IMR-90 (cell line): ENCODE measurements at regions not wholly inside any gene's neighbourhood (a gene's known extent, or its start where the extent isn't known, plus 50 kb on each side); places are given as distances from the start of the nearest gene placed in this dataset.

Experiments used
- ATAC-seq: fragments of 200-7000 bp; cut with Tn5 transposase; 2 replicates; pipeline ENCODE4 v1.9.1; 2020; ENCODE audit warnings: low read depth, mild to moderate bottlenecking, moderate library complexity
- BruUV-seq: library from RNA; stranded (reverse); fragments of 400-500 nt; replicated peaks from 2 replicates; lab custom pipeline; 2021; lab: Mats Ljungman, UMichigan
- CTCF ChIA-PET: fragments of 300-600 bp; formaldehyde crosslinking; extraction: SDS; loops from one replicate; lab custom pipeline; 2021; ENCODE audit warnings: antibody characterized with exemption; lab: Yijun Ruan, JAX
- POLR2A ChIA-PET: fragments of 300-600 bp; sonication (Branson Sonifier 250); formaldehyde crosslinking; loops from one replicate; lab custom pipeline; 2022; ENCODE audit warnings: antibody characterized with exemption; ENCODE audit not compliant: unreplicated experiment; lab: Charles Lee
- DNase-seq: peaks from one replicate; pipeline ENCODE4 v3.0.0; 2013
- H2AFZ ChIP-seq: replicated peaks from 2 replicates; pipeline ENCODE3; 2013; ENCODE audit warnings: low read length, mild to moderate bottlenecking; ENCODE audit not compliant: poor library complexity
- H2AK5ac ChIP-seq: 2 replicates; pipeline ENCODE4 v1.6.1; 2013; ENCODE audit warnings: low read depth, low read length, inconsistent platforms
- H2AK9ac ChIP-seq: replicated peaks from 2 replicates; pipeline ENCODE3; 2013; ENCODE audit warnings: mild to moderate bottlenecking, low read depth, low read length, moderate library complexity; ENCODE audit not compliant: poor library complexity
- H2BK120ac ChIP-seq: 2 replicates; pipeline ENCODE4 v1.6.1; 2013; ENCODE audit warnings: low read depth, low read length, inconsistent platforms
- H2BK15ac ChIP-seq: 3 replicates; pipeline ENCODE4 v1.6.1; 2013; ENCODE audit warnings: low read depth, low read length, inconsistent platforms
- H2BK20ac ChIP-seq: 2 replicates; pipeline ENCODE4 v1.6.1; 2013; ENCODE audit warnings: low read depth, mild to moderate bottlenecking, inconsistent platforms, low read length, moderate library complexity
- H2BK5ac ChIP-seq: 2 replicates; pipeline ENCODE4 v1.6.1; 2013; ENCODE audit warnings: mild to moderate bottlenecking, low read depth, low read length, inconsistent platforms; ENCODE audit not compliant: poor library complexity, severe bottlenecking
- H3K14ac ChIP-seq: replicated peaks from 2 replicates; pipeline ENCODE4 v1.6.1; 2013; ENCODE audit warnings: low read depth, low read length, inconsistent platforms
- H3K18ac ChIP-seq: 2 replicates; pipeline ENCODE4 v1.6.1; 2013; ENCODE audit warnings: low read depth, low read length, control low read depth
- H3K23ac ChIP-seq: 2 replicates; pipeline ENCODE4 v1.6.1; 2013; ENCODE audit warnings: low read depth, low read length, inconsistent platforms
- H3K27ac ChIP-seq: 2 replicates; pipeline ENCODE4 v1.5.1; 2013; ENCODE audit warnings: mild to moderate bottlenecking, control low read depth, low read length; ENCODE audit not compliant: insufficient read depth
- H3K27me3 ChIP-seq: 2 replicates; pipeline ENCODE4 v1.6.1; 2013; ENCODE audit warnings: low read length; ENCODE audit not compliant: control insufficient read depth, insufficient read depth
- H3K36me3 ChIP-seq: 2 replicates; pipeline ENCODE4 v1.6.1; 2013; ENCODE audit warnings: low read length, mixed read lengths; ENCODE audit not compliant: control insufficient read depth, insufficient read depth
- H3K4ac ChIP-seq: 2 replicates; pipeline ENCODE4 v1.6.1; 2013; ENCODE audit warnings: low read depth, low read length, inconsistent platforms
- H3K4me1 ChIP-seq: 2 replicates; pipeline ENCODE4 v1.6.1; 2013; ENCODE audit warnings: low read length, mixed read lengths; ENCODE audit not compliant: control insufficient read depth, insufficient read depth
- H3K4me2 ChIP-seq: 2 replicates; pipeline ENCODE4 v1.6.1; 2013; ENCODE audit warnings: low read depth, mild to moderate bottlenecking, control low read depth, low read length, moderate library complexity
- H3K4me3 ChIP-seq: 2 replicates; pipeline ENCODE4 v1.5.1; 2013; ENCODE audit warnings: low read depth, mild to moderate bottlenecking, control low read depth, low read length, moderate library complexity; ENCODE audit not compliant: insufficient read depth
- H3K56ac ChIP-seq: 2 replicates; pipeline ENCODE4 v1.6.1; 2013; ENCODE audit warnings: low read length, inconsistent platforms; ENCODE audit not compliant: insufficient read depth; ENCODE audit errors: extremely low read depth
- H3K79me1 ChIP-seq, 2 experiments: 2 replicates each; pipeline ENCODE4 v1.6.1; 2013; ENCODE audit warnings: low read length in 2 of 2, inconsistent platforms in 1 of 2, low read depth in 1 of 2
- H3K9ac ChIP-seq: 2 replicates; pipeline ENCODE4 v1.6.1; 2013; ENCODE audit warnings: low read depth, low read length, control low read depth
- H3K9me1 ChIP-seq: 2 replicates; pipeline ENCODE4 v1.6.1; 2013; ENCODE audit warnings: low read length, inconsistent platforms; ENCODE audit not compliant: insufficient read depth
- H3K9me3 ChIP-seq: 2 replicates; pipeline ENCODE4 v1.6.1; 2013; ENCODE audit warnings: low read length; ENCODE audit not compliant: control insufficient read depth, insufficient read depth
- H4K20me1 ChIP-seq: 2 replicates; pipeline ENCODE4 v1.6.1; 2013; ENCODE audit warnings: low read length, inconsistent platforms; ENCODE audit not compliant: insufficient read depth
- H4K5ac ChIP-seq: 2 replicates; pipeline ENCODE4 v1.6.1; 2013; ENCODE audit warnings: mild to moderate bottlenecking, low read depth, low read length, control low read depth
- H4K8ac ChIP-seq, 2 experiments: 2 replicates each; pipeline ENCODE4 v1.6.1; 2013; ENCODE audit warnings: low read depth in 2 of 2, low read length in 2 of 2, control low read depth in 1 of 2, inconsistent platforms in 1 of 2
- H4K91ac ChIP-seq: 2 replicates; pipeline ENCODE4 v1.6.1; 2013; ENCODE audit warnings: low read depth, low read length, inconsistent platforms; ENCODE audit not compliant: insufficient read depth
- MAZ ChIP-seq: IDR thresholded peaks from 2 replicates; pipeline ENCODE4 v1.6.1; 2012; ENCODE audit warnings: low read depth, mild to moderate bottlenecking, low read length, improper control_type of control experiment, moderate library complexity, borderline replicate concordance
- POLR2A ChIP-seq: IDR thresholded peaks from 2 replicates; pipeline ENCODE4 v1.6.1; 2012; ENCODE audit warnings: mild to moderate bottlenecking, low read depth, low read length
- RAD21 ChIP-seq: IDR thresholded peaks from 2 replicates; pipeline ENCODE4 v1.6.1; 2012; ENCODE audit warnings: low read length, improper control_type of control experiment
- SMC3 ChIP-seq: fragments of 150-350 bp; IDR thresholded peaks from 2 replicates; pipeline ENCODE4 v1.6.1; 2016; ENCODE audit warnings: low read depth, mild to moderate bottlenecking, antibody characterized with exemption, low read length, moderate library complexity
- WGBS, 2 experiments: methylation state at CpG; one replicate each; pipeline versions ENCODE4 v1.1.5 to v1.1.7; 2013; ENCODE audit warnings: missing lambda C conversion rate in 2 of 2; ENCODE audit not compliant: insufficient read length in 1 of 2; ENCODE audit errors: extremely low coverage in 2 of 2; 5-methylcytosine and 5-hydroxymethylcytosine counted together
- dilution Hi-C: fragments of 300-500 bp; cut with HindIII; formaldehyde crosslinking; loops from one replicate; pipeline ENCODE4 v1.14.3; 2018; ENCODE audit warnings: low sequenced_read_pairs; ENCODE audit not compliant: unreplicated experiment
- in situ Hi-C: fragments of 300-500 bp; cut with MboI; formaldehyde crosslinking; loops from 3 replicates; pipeline ENCODE4 v1.14.3; 2019; ENCODE audit warnings: low sequenced_read_pairs, inconsistent platforms, mixed read lengths
- intact Hi-C: fragments of 100-400 bp; cut with micrococcal nuclease; formaldehyde crosslinking; loops from 2 replicates; pipeline ENCODE4 v1.10.0; 2022
- TF ChIP-seq, protein P1 (sequence below): fragments of 150-350 bp; IDR thresholded peaks from 2 replicates; pipeline ENCODE4 v1.6.1; 2017; ENCODE audit warnings: mild to moderate bottlenecking, antibody characterized with exemption, low read length, low read depth

DNA sequence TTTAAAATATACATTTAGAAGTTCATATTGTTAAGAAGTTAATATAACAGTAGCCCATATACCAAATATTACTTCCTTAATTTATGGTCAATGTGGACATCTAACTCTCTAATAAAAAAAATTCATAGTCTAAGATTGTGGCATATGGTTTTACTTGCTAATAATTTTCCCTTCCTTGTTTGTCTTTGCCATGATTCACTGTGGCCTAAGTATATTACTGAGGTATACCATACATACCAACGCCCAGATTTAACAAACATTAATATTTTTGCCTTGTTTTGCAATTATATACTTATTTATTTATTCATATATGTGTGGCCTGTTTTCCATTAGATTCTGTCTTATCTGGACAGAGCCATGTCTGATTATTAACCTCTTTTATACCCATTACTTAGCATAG is 54.6 kb upstream of the CCDC150 start:
- Histone ChIP-seq H3K79me1 (0 out of 4 replicates have a peak, but pooled peaks cover 0 to 2% of the 10 kb centered on the region in 2 experiments), H3K27ac (no peak overlapping the region), H2BK120ac (no peak overlapping the region), H3K36me3 (no peaks in the 10 kb centered on the region), H2AK9ac (no peak overlapping the region), H4K8ac (no peak overlapping the region), H3K14ac (no peak overlapping the region), H2AK5ac (no peak overlapping the region), H2BK15ac (no peak overlapping the region), H3K18ac (no peak overlapping the region), H4K5ac (no peak overlapping the region), H2BK20ac (no peak overlapping the region), H3K27me3 (no peaks in the 10 kb centered on the region), H3K4me3 (no peak overlapping the region), H3K4me1 (no peaks in the 10 kb centered on the region), H4K91ac (no peak overlapping the region), H3K9me1 (peaks cover 3% of the 10 kb centered on the region; the same call in 1 of the 2 replicates), H4K20me1 (no peaks in the 10 kb centered on the region), H3K9me3 (no peaks in the 10 kb centered on the region), H3K56ac (no peak overlapping the region), H3K23ac (no peak overlapping the region), H2BK5ac (no peak overlapping the region), H3K4ac (no peak overlapping the region), H2AFZ (no peak overlapping the region), H3K4me2 (no peak overlapping the region), H3K9ac (no peak overlapping the region)
- in situ Hi-C loops, result no loop called here
- no peak for TF ChIP-seq MAZ
- no peak for TF ChIP-seq RAD21
- TF ChIP-seq SMC3, result no peak
- TF ChIP-seq, protein P1, sequence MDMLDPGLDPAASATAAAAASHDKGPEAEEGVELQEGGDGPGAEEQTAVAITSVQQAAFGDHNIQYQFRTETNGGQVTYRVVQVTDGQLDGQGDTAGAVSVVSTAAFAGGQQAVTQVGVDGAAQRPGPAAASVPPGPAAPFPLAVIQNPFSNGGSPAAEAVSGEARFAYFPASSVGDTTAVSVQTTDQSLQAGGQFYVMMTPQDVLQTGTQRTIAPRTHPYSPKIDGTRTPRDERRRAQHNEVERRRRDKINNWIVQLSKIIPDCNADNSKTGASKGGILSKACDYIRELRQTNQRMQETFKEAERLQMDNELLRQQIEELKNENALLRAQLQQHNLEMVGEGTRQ, result no peak
- TF ChIP-seq POLR2A, result no peak
- DNase-seq, result no peak
- no CpG with 5 or more reads among the region's 1 CpG for WGBS, 2 experiments
- dilution Hi-C loops, result no loop called here
- ChIA-PET CTCF (no interaction called here), POLR2A (no interaction called here)
- intact Hi-C loops, result loop anchor here (5.0 kb wide), 1 partner anchor 1227 kb away; no protein-coding TSS in a partner anchor
- ATAC-seq, result no peak
- BruUV-seq, result no TSS peak
